ENCODE measurements at regions not wholly inside any gene's neighbourhood (a gene's known extent, or its start where the extent isn't known, plus 50 kb on each side); places are given as distances from the start of the nearest gene placed in this dataset.

DNA sequence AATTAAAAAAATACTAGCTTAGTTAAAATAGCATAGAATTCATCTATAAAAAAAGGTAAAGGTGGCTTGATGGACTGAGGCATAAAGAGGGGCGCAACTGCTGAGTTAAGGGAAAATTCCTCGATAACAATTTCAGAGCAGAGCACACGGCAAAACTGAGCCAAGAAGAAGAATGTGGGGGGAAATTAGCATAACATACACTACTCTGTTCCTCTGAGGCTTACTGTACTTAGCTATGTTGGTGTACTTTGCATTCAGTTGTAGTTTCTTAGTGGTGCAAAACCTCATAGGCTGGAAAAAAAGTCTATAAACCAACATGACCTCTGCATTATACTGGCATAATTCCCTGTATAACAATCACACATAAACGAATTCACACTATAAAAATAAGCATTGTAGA lies 357.9 kb upstream of the LRRC3B start:
- BruUV-seq (replicated peaks) = no TSS peak
- no peaks in the 10 kb centered on the region for H4K20me1 ChIP-seq (replicated peaks; ENCODE audit: control insufficient read depth, extremely low read depth, insufficient read depth, low read length)
- ChIA-PET POLR2A (no interaction called here), CTCF (no interaction called here)
- no peaks in the 10 kb centered on the region for H3K27me3 ChIP-seq (ENCODE audit: control insufficient read depth in 2 of 2, insufficient read depth in 2 of 2, low read length in 2 of 2)
- H3K9ac ChIP-seq (replicated peaks; ENCODE audit: extremely low read depth, insufficient read depth, low read length) = no peak overlapping the region
- intact Hi-C loops (cut with micrococcal nuclease) (no loop called here), dilution Hi-C loops (cut with MboI; ENCODE audit: extremely low pct_ligation_motif_present, low sequenced_read_pairs) (no loop called here)
- TF ChIP-seq CTCF (IDR thresholded peaks at IDR 0.05; ENCODE audit: extremely low read depth in 1 of 2, insufficient read depth in 1 of 2, low read depth in 1 of 2, low read length in 2 of 2) (no peak), FOS (IDR thresholded peaks at IDR 0.05; ENCODE audit: borderline replicate concordance, insufficient read depth, low read length) (no peak), MYC (IDR thresholded peaks at IDR 0.05; ENCODE audit: low read depth, low read length) (no peak), POLR2A (IDR thresholded peaks at IDR 0.05; ENCODE audit: low read depth, low read length) (no peak), JUN (IDR thresholded peaks at IDR 0.05; ENCODE audit: borderline replicate concordance, insufficient read depth, insufficient read length, low read depth) (no peak), GATA2 (IDR thresholded peaks at IDR 0.05; ENCODE audit: insufficient read depth, insufficient read length, low read depth, low read length) (no peak), EZH2 (IDR thresholded peaks at IDR 0.05; ENCODE audit: borderline replicate concordance, low read depth, low read length, severe bottlenecking) (no peak), MAX (IDR thresholded peaks at IDR 0.05; ENCODE audit: insufficient read depth, insufficient read length) (no peak), POLR2AphosphoS5 (IDR thresholded peaks at IDR 0.05; ENCODE audit: insufficient read depth, low read depth, low read length) (no peak)
- no peak overlapping the region for H3K4me2 ChIP-seq (ENCODE audit: insufficient read depth, low read length)
- H3K36me3 ChIP-seq (ENCODE audit: control insufficient read depth in 2 of 2, extremely low read depth in 1 of 2, insufficient read depth in 2 of 2, low read length in 2 of 2) = no peaks in the 10 kb centered on the region
- no peaks in the 10 kb centered on the region for H3K79me2 ChIP-seq (ENCODE audit: control insufficient read depth, insufficient read depth, low read length)
- H3K4me3 ChIP-seq (replicated peaks in 1 of 3; ENCODE audit: insufficient read depth in 1 of 3, low read depth in 1 of 3, low read length in 3 of 3) = no peak overlapping the region
- H2AFZ ChIP-seq (ENCODE audit: low read depth, low read length) = no peak overlapping the region
- peaks cover 3% of the 10 kb centered on the region for H3K9me3 ChIP-seq (replicated peaks; ENCODE audit: control insufficient read depth, insufficient read depth, low read length)
- FAIRE-seq (no peak), DNase-seq (ENCODE audit: low read depth, low spot score) (no peak)
- no peaks in the 10 kb centered on the region for H3K4me1 ChIP-seq (ENCODE audit: control insufficient read depth, extremely low read depth, insufficient read depth, low read length)
- no peak overlapping the region for H3K27ac ChIP-seq (ENCODE audit: insufficient read depth, low read depth, low read length)
- no peaks in the 10 kb centered on the region for H3K9me1 ChIP-seq (replicated peaks; ENCODE audit: control insufficient read depth, extremely low read depth, insufficient read depth, low read length)

Data from endothelial cell of umbilical vein (primary cell).